Panc1 (cell line): ENCODE measurements at regions not wholly inside any gene's neighbourhood (a gene's known extent, or its start where the extent isn't known, plus 50 kb on each side); places are given as distances from the start of the nearest gene placed in this dataset.

Experiments used
- CTCF ChIP-seq: fragments of 450-650 bp; IDR thresholded peaks from 2 replicates; pipeline ENCODE4 v1.5.1; 2017; ENCODE audit warnings: mild to moderate bottlenecking
- REST ChIP-seq, 2 experiments: IDR thresholded peaks; 2 replicates each; pipeline ENCODE4 v1.6.1; 2011 to 2012; ENCODE audit warnings: low read depth in 2 of 2, control low read depth in 1 of 2, low read length in 1 of 2, mild to moderate bottlenecking in 1 of 2, moderate library complexity in 1 of 2; ENCODE audit not compliant: insufficient read depth in 1 of 2

DNA sequence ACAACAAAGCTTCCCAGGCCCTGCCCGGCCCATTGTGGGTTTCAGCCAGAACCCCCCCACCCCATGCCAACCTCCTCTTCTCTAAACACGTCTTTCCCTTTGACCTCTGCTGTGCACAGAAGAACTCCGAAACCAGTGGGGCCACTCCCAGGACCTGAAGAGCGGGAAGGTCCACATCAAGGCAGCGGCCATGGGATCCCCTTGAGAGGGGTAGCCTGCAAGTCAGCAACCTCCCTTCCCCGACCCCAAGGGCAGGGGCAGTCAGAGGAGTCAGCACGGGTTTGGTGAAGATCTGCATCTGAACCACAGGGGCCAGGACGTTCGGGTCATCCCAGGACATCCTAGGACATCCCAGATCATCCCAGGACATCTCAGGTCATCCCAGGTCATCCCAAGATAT is 379.9 kb upstream of the IRX4 start:
- TF ChIP-seq CTCF (no peak), REST (IDR thresholded peaks at IDR 0.05; ENCODE audit: insufficient read depth in 1 of 2, low read depth in 2 of 2, low read length in 1 of 2) (no peak)
